ENCODE measurements at regions not wholly inside any gene's neighbourhood (a gene's known extent, or its start where the extent isn't known, plus 50 kb on each side); places are given as distances from the start of the nearest gene placed in this dataset.

DNA sequence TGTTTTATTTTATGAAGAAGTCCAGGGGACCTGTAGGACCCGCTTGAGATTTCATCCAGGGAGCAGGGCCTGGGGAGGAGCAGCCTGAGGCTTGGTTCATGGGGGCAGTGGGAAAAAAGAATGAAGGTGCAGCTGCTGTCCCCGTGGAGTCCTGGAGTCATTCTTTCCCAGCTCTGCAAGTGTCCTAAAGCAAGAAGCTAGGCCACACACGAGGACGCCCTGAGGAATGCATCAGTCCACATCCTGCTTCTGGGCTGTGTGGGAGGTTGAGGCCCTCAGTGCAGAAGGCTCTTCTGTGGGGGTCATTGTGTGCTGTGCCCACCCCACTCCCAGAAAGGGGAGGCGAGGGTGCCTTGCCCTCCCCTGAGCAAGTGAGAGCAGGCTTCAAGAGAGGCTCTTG is 179.9 kb upstream of the HS6ST1 start:
- no peak for TF ChIP-seq POLR2A (IDR thresholded peaks at IDR 0.05)
- TF ChIP-seq, protein P1, sequence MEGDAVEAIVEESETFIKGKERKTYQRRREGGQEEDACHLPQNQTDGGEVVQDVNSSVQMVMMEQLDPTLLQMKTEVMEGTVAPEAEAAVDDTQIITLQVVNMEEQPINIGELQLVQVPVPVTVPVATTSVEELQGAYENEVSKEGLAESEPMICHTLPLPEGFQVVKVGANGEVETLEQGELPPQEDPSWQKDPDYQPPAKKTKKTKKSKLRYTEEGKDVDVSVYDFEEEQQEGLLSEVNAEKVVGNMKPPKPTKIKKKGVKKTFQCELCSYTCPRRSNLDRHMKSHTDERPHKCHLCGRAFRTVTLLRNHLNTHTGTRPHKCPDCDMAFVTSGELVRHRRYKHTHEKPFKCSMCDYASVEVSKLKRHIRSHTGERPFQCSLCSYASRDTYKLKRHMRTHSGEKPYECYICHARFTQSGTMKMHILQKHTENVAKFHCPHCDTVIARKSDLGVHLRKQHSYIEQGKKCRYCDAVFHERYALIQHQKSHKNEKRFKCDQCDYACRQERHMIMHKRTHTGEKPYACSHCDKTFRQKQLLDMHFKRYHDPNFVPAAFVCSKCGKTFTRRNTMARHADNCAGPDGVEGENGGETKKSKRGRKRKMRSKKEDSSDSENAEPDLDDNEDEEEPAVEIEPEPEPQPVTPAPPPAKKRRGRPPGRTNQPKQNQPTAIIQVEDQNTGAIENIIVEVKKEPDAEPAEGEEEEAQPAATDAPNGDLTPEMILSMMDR (IDR thresholded peaks at IDR 0.05), result no peak

Data from thyroid gland (tissue), 4 donors.